Erythroblast (primary cell): ENCODE measurements at regions not wholly inside any gene's neighbourhood (a gene's known extent, or its start where the extent isn't known, plus 50 kb on each side); places are given as distances from the start of the nearest gene placed in this dataset.

ENCODE experiments used
- GATA1 ChIP-seq: IDR thresholded peaks from 2 replicates; pipeline ENCODE4 v1.6.1; 2011; ENCODE audit warnings: low read depth, mild to moderate bottlenecking, control low read depth, low read length, moderate library complexity
- POLR2A ChIP-seq: IDR thresholded peaks from 2 replicates; pipeline ENCODE4 v1.6.1; 2011; ENCODE audit warnings: mild to moderate bottlenecking, low read length

DNA sequence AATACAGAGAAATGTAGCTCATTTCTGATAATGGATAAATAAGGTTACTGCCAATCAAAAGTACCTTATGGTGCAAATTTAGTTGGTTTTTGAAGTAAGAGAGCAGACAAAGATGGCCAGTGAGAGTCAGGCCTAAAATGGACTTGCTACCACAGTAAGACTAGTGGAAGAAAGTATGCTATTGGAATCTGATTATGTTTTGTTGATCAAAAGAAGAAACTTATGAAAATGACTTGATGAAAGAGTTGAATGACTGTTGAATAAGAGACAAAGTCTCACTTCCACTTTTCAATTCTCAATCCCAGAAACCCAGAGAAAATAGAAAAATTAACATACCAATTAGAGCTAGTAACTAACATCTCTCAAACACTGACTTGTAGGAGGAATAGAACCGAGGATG, 737.8 kb upstream of the INTU start:
- TF ChIP-seq POLR2A (no peak), GATA1 (no peak)
